OCI-LY7 (cell line): ENCODE measurements at regions not wholly inside any gene's neighbourhood (a gene's known extent, or its start where the extent isn't known, plus 50 kb on each side); places are given as distances from the start of the nearest gene placed in this dataset.

ENCODE experiments used
- BruUV-seq: library from RNA; stranded (reverse); fragments of 400-500 nt; replicated peaks from 2 replicates; lab custom pipeline; 2021; lab: Mats Ljungman, UMichigan
- CTCF ChIA-PET: fragments of 300-600 bp; sonication (Branson Sonifier 250); formaldehyde crosslinking; loops from one replicate; lab custom pipeline; 2022; ENCODE audit warnings: antibody characterized with exemption; ENCODE audit not compliant: unreplicated experiment; lab: Charles Lee
- POLR2A ChIA-PET: fragments of 300-600 bp; sonication (Branson Sonifier 250); formaldehyde crosslinking; loops from one replicate; lab custom pipeline; 2022; ENCODE audit warnings: antibody characterized with exemption; lab: Charles Lee
- DNase-seq: peaks from one replicate; pipeline ENCODE4 v3.0.0-alpha.2; 2015; ENCODE audit warnings: low spot score
- H2AFZ ChIP-seq: fragments of 200-600 bp; sonication (generic), shearing (Covaris generic); 2 replicates; pipeline ENCODE4 v1.6.1; 2014; ENCODE audit warnings: mild to moderate bottlenecking, antibody characterized with exemption, low read length, moderate library complexity
- H3K27ac ChIP-seq: fragments of 200-600 bp; sonication (generic); 2 replicates; pipeline ENCODE4 v1.5.1; 2014; ENCODE audit warnings: mixed run types, low read depth, mild to moderate bottlenecking, moderate library complexity, low read length, inconsistent platforms; ENCODE audit not compliant: poor library complexity, severe bottlenecking
- H3K36me3 ChIP-seq: fragments of 200-600 bp; sonication (generic); 2 replicates; pipeline ENCODE4 v1.6.1; 2014; ENCODE audit warnings: mild to moderate bottlenecking, antibody characterized with exemption, low read length, moderate library complexity, mixed read lengths; ENCODE audit not compliant: insufficient read depth
- H3K4me1 ChIP-seq: fragments of 200-600 bp; sonication (generic); 2 replicates; pipeline ENCODE4 v1.5.1; 2014; ENCODE audit warnings: mild to moderate bottlenecking, low read length; ENCODE audit not compliant: insufficient read depth, poor library complexity, severe bottlenecking
- H3K4me2 ChIP-seq: fragments of 200-600 bp; sonication (generic); 2 replicates; pipeline ENCODE4 v1.6.1; 2014; ENCODE audit warnings: mild to moderate bottlenecking, low read length
- H3K4me3 ChIP-seq: fragments of 200-600 bp; sonication (generic); 2 replicates; pipeline ENCODE4 v1.5.1; 2014; ENCODE audit warnings: mild to moderate bottlenecking, low read depth, low read length; ENCODE audit not compliant: poor library complexity, severe bottlenecking
- H3K79me2 ChIP-seq: fragments of 200-600 bp; sonication (generic); 2 replicates; pipeline ENCODE4 v1.6.1; 2016; ENCODE audit warnings: low read depth, mild to moderate bottlenecking, low read length, moderate library complexity, mixed read lengths; ENCODE audit not compliant: insufficient read depth
- H3K9me2 ChIP-seq: fragments of 200-600 bp; sonication (generic); 2 replicates; pipeline ENCODE4 v1.6.1; 2016; ENCODE audit warnings: mild to moderate bottlenecking, low read length, mixed read lengths; ENCODE audit not compliant: insufficient read depth
- H3K9me3 ChIP-seq: fragments of 200-600 bp; sonication (generic); 2 replicates; pipeline ENCODE4 v1.6.1; 2014; ENCODE audit warnings: mild to moderate bottlenecking, mixed run types, low read length, mixed read lengths
- H4K20me1 ChIP-seq: fragments of 200-600 bp; sonication (generic); 2 replicates; pipeline ENCODE4 v1.6.1; 2014; ENCODE audit warnings: mild to moderate bottlenecking, antibody characterized with exemption, low read length, moderate library complexity, mixed read lengths; ENCODE audit not compliant: insufficient read depth
- CTCF ChIP-seq: fragments of 200-600 bp; sonication (generic); conservative IDR thresholded peaks from 2 replicates; pipeline ENCODE4 v1.5.1; 2014; ENCODE audit warnings: mild to moderate bottlenecking, antibody characterized with exemption, low read length, moderate library complexity, mixed read lengths
- EZH2phosphoT487 ChIP-seq: fragments of 200-600 bp; sonication (generic); IDR thresholded peaks from 2 replicates; pipeline ENCODE4 v1.6.1; 2018; ENCODE audit warnings: low read depth, borderline replicate concordance, mild to moderate bottlenecking, mixed run types, antibody characterized with exemption, low read length, moderate library complexity, mixed read lengths
- intact Hi-C: fragments of 100-400 bp; cut with micrococcal nuclease; formaldehyde crosslinking; loops from one replicate; pipeline ENCODE4 v1.10.0; 2022; ENCODE audit not compliant: unreplicated experiment

- no peak overlapping the region for H3K4me2 ChIP-seq
- no peaks in the 10 kb centered on the region for H3K36me3 ChIP-seq
- TF ChIP-seq CTCF (no peak), EZH2phosphoT487 (no peak)
- no peaks in the 10 kb centered on the region for H3K79me2 ChIP-seq
- H4K20me1 ChIP-seq = no peaks in the 10 kb centered on the region
- BruUV-seq = no TSS peak
- DNase-seq = no peak
- H3K4me1 ChIP-seq = no peaks in the 10 kb centered on the region
- no peak overlapping the region for H3K4me3 ChIP-seq
- no peak overlapping the region for H2AFZ ChIP-seq
- intact Hi-C loops = no loop called here
- H3K9me2 ChIP-seq = no peaks in the 10 kb centered on the region
- no peak overlapping the region for H3K27ac ChIP-seq
- ChIA-PET POLR2A (interaction anchor here (0.6 kb wide), 1 partner anchor 18 kb away, joined by 3 read pairs; no protein-coding TSS in a partner anchor), CTCF (no interaction called here)
- no peaks in the 10 kb centered on the region for H3K9me3 ChIP-seq
These were observed 53.7 kb upstream of the SCAF11 start for GRCh38 chr12:46043972-46044520.
